Left forelimb (tissue), 1 donor: ENCODE measurements at regions not wholly inside any gene's neighbourhood (a gene's known extent, or its start where the extent isn't known, plus 50 kb on each side); places are given as distances from the start of the nearest gene placed in this dataset.
"Not testable (repeated sequence)": the region's sequence is repeated elsewhere in the genome, so short reads cannot be mapped to it uniquely, and the experiment has no call there.

Experiments
- DNase-seq: peaks from one replicate; pipeline ENCODE4 v3.0.0-alpha.2; 2018; ENCODE audit warnings: low spot score

- no peak for DNase-seq
Measured at GRCh38 chr1:173257805-173258204, 50.7 kb upstream of the TNFSF4 start.

DNA sequence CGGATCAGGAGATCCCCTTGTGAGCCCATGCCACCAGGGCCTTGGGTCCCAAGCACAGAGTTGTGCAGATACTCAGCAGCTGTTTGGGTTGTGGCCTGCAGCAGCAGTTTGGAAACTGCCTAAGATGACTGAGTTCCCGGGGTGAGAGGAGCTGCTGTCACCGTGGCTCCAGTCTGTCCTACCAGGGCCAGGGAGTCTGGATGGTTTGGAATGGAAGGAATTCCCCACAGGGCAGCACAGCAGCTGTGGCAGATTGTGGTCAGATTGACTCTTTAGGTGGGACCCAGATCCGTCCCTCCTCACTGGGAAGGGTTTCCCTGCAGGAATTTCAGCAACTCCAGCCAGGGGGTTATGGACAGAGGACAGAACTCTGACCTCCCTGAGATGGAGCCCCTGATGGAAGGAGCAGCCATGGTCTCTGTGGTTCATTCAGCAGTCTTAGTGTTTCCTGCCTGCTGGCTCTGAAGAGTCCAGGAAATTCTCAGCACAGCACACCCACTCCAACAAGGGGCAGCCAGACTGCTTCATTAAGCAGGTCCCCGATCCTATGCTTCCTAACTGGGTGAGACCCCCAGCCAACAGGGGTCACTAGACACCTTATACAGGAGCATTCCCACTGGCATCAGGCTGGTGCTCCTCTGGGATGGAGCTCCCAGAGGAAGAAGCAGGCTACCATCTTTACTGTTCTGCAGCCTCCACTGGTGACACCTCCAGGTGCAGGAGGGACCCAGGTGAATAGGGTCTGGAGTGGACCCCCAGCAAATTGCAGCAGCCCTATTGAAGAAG, 51.5 kb upstream of the TNFSF4 start:
- no peak for DNase-seq

- not testable (repeated sequence) for DNase-seq
Measured at GRCh38 chr1:173260329-173260728, 53.2 kb upstream of the TNFSF4 start.

GRCh38 chr1:173266841-173267240, 59.7 kb upstream of the TNFSF4 start:
- no peak for DNase-seq

- no peak for DNase-seq
Measured at GRCh38 chr1:173267453-173267945, 60.4 kb upstream of the TNFSF4 start.

DNA sequence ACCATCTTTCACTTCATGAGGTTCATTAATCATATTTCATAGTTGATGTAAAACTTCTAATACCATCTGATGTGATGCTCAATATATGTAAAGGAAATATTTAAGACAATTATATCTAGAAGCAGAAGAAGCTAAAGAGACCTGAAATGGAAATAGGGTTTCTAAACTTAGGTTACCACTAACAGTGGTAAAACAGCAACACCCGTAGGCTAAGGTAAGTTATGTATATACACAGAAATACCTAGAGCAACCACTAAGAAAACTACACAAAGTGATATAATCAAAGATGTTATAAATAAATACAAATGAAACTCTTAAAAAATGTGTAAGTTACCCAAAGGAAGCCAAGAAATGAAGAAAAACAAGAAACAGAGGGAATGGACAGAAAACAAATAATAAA, 61.1 kb upstream of the TNFSF4 start:
- no peak for DNase-seq

DNA sequence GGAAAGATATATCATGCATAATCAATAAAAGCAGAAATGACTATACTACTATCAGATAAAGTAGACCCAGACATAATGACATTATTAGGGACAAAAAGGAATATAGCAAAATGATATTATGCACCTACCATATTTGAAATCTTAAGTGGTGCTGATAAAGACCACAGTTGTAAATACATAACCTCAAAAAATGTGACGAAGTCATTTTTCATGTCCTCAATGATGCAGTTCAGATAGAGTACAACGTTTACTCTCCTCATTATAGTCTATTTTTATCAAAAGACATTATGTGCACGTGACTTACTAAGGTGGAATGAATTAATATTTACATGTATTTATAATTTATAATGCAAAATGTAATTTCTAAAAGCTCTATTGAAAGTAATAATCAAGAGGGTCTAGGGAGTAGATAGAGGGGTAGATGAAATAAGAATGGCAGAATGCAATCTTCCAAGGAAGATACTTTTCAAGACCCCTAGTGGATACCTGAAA, 61.7 kb upstream of the TNFSF4 start:
- no peak for DNase-seq

DNA sequence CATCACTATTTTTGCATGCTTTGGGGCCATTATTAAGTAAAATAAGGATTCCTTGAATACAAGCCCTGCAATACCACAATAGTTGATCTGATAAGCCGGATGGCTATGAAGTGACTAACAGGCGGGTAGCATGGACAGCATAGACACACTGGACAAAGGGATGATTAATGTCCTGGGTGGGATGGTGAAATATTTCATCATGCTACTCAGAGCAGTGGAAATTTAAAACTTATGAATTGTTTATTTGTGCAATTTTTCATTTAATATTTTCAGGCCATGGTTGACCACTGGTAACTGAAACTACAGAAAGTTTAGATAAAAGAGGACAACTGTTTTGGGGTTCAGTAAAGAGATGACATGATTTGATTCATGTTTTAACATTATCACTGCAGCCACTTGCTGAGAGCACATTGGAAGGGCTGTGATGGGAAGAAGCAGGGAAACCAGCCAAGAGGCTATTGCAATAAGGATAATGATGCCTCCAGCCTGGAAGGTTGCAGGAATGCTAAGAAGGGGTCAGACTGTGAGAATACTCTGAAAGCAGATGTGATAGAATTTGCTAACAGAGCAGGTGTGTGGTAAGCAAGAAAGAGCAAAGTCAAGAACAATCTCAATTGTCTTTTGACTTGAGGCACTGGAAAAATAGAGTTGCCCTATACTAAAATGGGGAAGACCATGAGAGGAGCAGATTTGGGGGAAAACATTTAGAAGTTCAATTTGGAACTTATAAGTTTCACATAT, 62.5 kb upstream of the TNFSF4 start:
- DNase-seq: no peak

DNA sequence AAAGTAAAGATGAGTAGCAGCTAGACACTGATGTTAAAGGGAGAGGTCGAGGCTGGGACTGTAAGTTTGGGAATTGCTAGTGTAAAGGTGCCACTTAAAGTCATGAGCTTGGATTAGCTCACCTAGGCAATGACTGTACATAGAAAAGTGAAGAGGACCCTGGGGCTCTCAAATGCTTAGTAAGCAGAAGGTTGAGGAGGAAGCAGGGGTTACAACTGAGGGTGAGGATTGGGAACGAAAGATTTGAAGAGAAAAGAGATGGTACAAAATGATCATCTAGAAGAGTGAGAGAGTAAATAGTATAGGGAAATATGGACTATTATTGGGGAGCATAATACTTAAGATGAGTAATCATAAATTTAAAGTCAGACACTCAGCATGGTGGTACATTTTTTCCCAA, 63.1 kb upstream of the TNFSF4 start:
- no peak for DNase-seq

GRCh38 chr1:173271021-173271420, 63.9 kb upstream of the TNFSF4 start:
- not testable (repeated sequence) for DNase-seq

DNA sequence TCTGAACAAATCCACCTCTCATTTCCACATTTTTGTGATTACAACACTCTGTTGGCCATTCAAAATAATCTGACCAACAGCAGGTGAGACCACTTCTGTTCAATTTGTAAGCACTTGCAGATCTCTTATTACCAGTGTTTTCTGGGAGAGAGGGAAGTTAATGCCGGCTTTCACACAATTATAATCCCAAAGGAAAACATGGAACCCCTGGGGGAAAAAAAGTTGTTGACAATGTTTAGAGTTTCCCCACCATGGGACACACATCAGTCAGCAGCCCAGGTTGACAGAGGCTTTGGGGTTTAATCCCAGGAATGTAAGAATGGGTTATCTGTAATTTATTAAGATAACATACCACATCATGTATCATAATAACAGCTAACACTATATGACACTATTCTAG, 68.4 kb upstream of the TNFSF4 start:
- no peak for DNase-seq

- no peak for DNase-seq
Measured at GRCh38 chr1:173276922-173277800, 70.0 kb upstream of the TNFSF4 start.

DNA sequence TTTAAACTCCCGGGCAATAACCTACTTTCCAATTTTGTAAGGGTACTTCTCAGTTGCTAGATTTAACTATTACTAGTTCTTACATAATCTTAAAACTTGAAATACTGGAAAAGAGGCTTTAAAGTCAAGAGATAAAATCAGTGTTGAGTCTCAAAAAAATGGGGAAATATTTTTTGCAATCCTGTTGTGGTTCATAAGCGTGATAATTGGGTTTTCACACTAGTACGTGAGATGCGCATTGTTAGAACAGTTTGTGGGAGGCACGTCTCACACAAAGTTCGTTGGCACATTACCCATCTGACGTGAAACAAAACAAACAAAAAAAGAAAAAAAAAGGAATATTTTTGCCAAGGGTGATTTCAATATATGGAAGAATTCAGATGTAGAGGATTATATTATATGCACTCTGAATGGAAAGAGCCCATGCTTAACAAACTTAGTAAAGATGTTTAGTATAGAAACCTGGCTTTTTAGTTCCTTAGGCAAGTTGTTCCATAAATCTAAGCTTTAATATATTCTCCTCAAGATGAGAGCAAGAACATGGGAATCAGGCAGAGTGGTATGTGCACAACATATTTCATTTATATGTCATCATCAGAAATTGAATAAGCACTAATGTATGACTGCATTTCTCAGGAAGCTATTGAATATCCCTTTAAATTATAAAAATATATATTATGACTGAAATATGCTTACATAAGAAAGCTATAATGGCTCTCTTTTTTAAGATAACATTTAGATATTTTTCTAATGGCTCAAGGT, 73.9 kb upstream of the TNFSF4 start:
- no peak for DNase-seq

DNA sequence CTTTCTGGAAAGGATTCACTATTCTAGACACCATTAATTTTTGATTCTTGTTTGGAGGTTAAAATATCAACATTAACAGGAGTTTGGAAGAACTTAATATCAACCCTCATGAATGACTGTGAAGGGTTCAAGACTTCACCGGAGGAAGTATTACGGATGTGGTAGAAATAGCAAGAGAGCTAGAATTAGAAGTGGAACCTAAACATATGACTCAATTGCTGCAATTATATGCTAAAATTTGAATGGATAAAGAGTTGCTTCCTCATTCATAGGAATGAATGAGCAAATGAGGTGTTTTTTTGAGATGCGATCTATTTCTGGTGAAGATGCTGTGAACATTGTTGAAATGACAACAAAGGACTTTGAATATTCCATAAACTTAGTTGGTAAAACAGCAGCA, 77.9 kb upstream of the TNFSF4 start:
- DNase-seq: no peak

- no peak for DNase-seq
Measured at GRCh38 chr1:173287785-173288184, 80.7 kb upstream of the TNFSF4 start.

GRCh38 chr1:173293756-173294155, 86.6 kb upstream of the TNFSF4 start:
- no peak for DNase-seq

GRCh38 chr1:173294843-173295242, 87.7 kb upstream of the TNFSF4 start:
- DNase-seq: no peak

GRCh38 chr1:173295391-173295790, 88.3 kb upstream of the TNFSF4 start:
- no peak for DNase-seq

DNA sequence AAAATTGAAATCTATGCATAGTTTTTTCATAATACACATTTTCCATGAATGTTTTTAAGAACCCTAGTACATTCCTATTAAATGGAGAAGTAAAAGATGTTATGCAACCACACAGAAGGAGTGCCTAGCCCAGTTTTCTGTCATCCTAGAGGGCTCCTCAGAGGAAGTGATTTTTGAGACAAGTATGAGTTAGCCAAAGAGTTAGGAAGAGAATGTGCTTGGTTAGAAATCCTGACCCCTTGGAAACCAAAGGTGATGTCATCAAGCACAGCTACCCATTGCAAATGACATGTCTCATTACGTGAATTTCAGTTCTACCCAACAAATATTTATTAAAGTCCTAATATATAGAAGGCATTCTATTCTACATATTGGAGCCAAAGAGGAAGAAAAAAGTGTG, 88.9 kb upstream of the TNFSF4 start:
- no peak for DNase-seq

DNA sequence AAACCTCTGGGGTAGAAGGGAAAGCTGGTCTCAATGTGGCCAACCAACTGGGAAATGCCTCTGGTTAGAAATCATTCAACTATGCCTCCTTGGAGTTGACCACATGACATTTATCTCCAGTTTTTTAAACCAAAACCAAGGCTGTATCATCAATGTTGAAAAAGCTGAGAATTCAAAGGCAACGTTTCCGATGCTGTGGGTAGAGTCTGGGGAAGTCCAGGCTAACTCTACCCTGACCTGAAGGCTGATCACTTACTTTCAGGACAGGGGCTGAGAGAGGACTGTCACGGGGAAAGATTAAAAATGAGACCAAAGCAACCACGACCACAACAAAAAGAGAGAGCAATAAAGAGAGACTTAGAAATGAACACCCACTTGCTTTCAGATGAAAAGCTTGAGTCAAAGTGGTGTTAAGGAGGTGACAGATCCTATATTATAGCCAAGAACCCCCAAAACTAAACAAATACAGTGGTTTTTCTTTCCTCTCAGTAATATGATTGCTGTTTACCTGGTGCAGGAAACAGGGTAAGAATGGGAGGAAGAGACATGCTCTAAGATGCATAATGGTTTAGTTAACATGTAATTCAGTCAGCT, 90.8 kb upstream of the TNFSF4 start:
- no peak for DNase-seq
